Lower lobe of right lung (tissue), 2 donors: ENCODE measurements at regions not wholly inside any gene's neighbourhood (a gene's known extent, or its start where the extent isn't known, plus 50 kb on each side); places are given as distances from the start of the nearest gene placed in this dataset.

ENCODE experiments used
- ATAC-seq, 2 donors: fragments of 200-7000 bp; cut with Tn5 transposase; one replicate each; pipeline ENCODE4 v1.9.1; 2020 to 2022; ENCODE audit warnings: mild to moderate bottlenecking in 2 of 2, moderate library complexity in 2 of 2
- DNase-seq: peaks from one replicate; pipeline ENCODE4 v3.0.0-alpha.2; 2020
- H3K27ac ChIP-seq: fragments of 200-600 bp; one replicate; pipeline ENCODE4 v1.8.0; 2022
- H3K27me3 ChIP-seq: fragments of 200-600 bp; one replicate; pipeline ENCODE4 v1.8.0; 2022; ENCODE audit warnings: low read depth
- H3K36me3 ChIP-seq: fragments of 200-600 bp; one replicate; pipeline ENCODE4 v1.8.0; 2022; ENCODE audit warnings: mild to moderate bottlenecking
- H3K4me1 ChIP-seq: fragments of 200-600 bp; one replicate; pipeline ENCODE4 v1.8.0; 2022
- H3K4me3 ChIP-seq: fragments of 200-600 bp; one replicate; pipeline ENCODE4 v1.8.0; 2022; ENCODE audit warnings: mild to moderate bottlenecking
- H3K9me3 ChIP-seq: fragments of 200-600 bp; one replicate; pipeline ENCODE4 v1.8.0; 2022
- intact Hi-C: fragments of 100-400 bp; cut with DNase I; formaldehyde crosslinking; loops from one replicate; pipeline ENCODE4 v1.11.0; 2022
- TF ChIP-seq, protein P1 (sequence below): fragments of 200-600 bp; IDR thresholded peaks from one replicate; pipeline ENCODE4 v1.8.0; 2022; ENCODE audit warnings: antibody characterized with exemption, mild to moderate bottlenecking
- donor health status: DM: no; HTN: yes; CAD: no; lungs with severe emphysema.

DNA sequence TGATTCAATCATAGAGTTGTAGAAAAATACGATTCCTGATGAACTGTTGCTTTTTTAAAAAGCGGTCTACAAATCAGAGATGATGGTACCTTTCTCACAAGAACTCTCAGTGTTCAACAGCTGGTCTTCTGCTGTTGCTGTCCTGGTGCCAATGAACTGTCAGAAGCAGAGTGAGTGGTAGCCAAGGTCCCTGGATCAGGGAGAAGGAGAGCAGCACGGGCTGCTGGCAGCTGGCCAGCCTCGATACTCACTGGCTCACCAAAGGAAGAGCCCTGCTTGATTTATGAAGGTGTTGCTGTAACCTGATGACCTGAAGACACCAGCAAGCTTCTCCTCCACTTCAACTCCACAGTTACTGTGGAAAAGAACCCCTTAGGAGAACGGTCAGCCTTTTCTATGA is 300.8 kb upstream of the SOX11 start:
- no peak overlapping the region for H3K4me3 ChIP-seq
- no peaks in the 10 kb centered on the region for H3K36me3 ChIP-seq
- intact Hi-C loops: no loop called here
- no peaks in the 10 kb centered on the region for H3K4me1 ChIP-seq
- no peaks in the 10 kb centered on the region for H3K9me3 ChIP-seq
- DNase-seq: no peak
- H3K27ac ChIP-seq: no peak overlapping the region
- H3K27me3 ChIP-seq: no peaks in the 10 kb centered on the region
- TF ChIP-seq, protein P1, sequence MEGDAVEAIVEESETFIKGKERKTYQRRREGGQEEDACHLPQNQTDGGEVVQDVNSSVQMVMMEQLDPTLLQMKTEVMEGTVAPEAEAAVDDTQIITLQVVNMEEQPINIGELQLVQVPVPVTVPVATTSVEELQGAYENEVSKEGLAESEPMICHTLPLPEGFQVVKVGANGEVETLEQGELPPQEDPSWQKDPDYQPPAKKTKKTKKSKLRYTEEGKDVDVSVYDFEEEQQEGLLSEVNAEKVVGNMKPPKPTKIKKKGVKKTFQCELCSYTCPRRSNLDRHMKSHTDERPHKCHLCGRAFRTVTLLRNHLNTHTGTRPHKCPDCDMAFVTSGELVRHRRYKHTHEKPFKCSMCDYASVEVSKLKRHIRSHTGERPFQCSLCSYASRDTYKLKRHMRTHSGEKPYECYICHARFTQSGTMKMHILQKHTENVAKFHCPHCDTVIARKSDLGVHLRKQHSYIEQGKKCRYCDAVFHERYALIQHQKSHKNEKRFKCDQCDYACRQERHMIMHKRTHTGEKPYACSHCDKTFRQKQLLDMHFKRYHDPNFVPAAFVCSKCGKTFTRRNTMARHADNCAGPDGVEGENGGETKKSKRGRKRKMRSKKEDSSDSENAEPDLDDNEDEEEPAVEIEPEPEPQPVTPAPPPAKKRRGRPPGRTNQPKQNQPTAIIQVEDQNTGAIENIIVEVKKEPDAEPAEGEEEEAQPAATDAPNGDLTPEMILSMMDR: no peak
- no peak for ATAC-seq

DNA sequence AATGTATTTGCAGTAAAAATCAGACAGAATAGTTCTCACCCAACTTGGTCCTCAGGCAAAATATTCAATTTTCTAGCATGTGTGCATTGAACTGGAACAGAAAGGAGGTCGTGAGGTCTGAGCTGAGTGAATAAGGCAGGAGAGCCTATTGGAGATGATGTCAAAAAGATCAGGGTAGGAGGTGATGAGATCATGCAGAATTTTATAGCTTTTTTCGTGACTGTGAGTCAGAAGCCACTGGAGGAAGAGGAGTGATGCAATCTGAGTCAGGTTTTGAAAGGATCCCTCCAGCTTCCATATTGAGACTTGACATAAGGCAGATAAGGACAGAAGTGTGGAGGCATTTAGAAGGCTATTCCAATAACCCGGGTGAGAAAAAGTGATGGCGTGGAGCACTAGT is 299.5 kb upstream of the SOX11 start:
- no peak overlapping the region for H3K27ac ChIP-seq
- intact Hi-C loops: no loop called here
- TF ChIP-seq, protein P1: no peak
- no peaks in the 10 kb centered on the region for H3K4me1 ChIP-seq
- no peak overlapping the region for H3K4me3 ChIP-seq
- ATAC-seq (no peak), DNase-seq (no peak)
- no peaks in the 10 kb centered on the region for H3K9me3 ChIP-seq
- H3K36me3 ChIP-seq: no peaks in the 10 kb centered on the region
- H3K27me3 ChIP-seq: no peaks in the 10 kb centered on the region

DNA sequence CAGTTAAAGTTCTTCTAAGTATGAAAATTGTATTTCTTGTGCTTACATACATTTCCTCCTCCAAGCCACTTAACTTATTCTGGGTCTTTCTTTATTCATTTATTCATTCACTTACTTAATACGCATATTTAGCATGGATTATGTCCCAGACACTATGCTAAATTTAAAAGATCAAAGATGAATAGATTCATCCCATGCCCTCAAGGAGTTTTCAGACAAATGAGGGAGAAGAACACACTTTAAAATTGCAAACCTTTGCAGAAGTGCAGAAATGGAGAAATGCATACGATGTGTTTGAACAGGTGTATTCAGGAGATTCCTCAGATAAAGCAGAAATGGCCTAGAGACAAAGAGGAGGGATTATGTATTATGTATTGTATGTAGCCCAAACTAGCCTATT is 298.7 kb upstream of the SOX11 start:
- Histone ChIP-seq H3K9me3 (no peaks in the 10 kb centered on the region), H3K27me3 (no peaks in the 10 kb centered on the region), H3K4me1 (no peaks in the 10 kb centered on the region), H3K4me3 (no peak overlapping the region), H3K27ac (no peak overlapping the region), H3K36me3 (no peaks in the 10 kb centered on the region)
- ATAC-seq (no peak), DNase-seq (no peak)
- intact Hi-C loops: no loop called here
- TF ChIP-seq, protein P1: no peak

DNA sequence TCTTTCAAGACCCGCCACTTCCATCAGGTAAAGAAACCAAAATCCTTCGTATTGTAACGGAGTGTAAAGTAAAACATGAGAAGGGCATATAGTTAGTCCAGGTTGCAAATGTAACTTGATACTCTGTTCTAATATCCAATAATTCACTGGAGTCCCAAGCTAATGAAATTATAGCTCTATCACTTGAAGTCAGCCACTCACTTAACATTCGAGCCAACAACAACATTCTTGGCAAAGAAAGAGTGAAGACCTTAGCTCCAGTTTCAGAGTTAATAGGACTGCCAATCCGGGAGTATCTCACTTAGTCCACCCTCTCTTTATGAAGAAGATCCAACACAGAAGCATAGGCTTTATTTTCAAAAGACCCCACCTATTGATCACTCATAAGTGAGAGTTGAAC is 298.0 kb upstream of the SOX11 start:
- no peaks in the 10 kb centered on the region for H3K36me3 ChIP-seq
- no peak overlapping the region for H3K27ac ChIP-seq
- no peaks in the 10 kb centered on the region for H3K9me3 ChIP-seq
- ATAC-seq: no peak
- no peak for DNase-seq
- intact Hi-C loops: no loop called here
- no peak overlapping the region for H3K4me3 ChIP-seq
- TF ChIP-seq, protein P1: no peak
- H3K27me3 ChIP-seq: no peaks in the 10 kb centered on the region
- H3K4me1 ChIP-seq: no peaks in the 10 kb centered on the region

DNA sequence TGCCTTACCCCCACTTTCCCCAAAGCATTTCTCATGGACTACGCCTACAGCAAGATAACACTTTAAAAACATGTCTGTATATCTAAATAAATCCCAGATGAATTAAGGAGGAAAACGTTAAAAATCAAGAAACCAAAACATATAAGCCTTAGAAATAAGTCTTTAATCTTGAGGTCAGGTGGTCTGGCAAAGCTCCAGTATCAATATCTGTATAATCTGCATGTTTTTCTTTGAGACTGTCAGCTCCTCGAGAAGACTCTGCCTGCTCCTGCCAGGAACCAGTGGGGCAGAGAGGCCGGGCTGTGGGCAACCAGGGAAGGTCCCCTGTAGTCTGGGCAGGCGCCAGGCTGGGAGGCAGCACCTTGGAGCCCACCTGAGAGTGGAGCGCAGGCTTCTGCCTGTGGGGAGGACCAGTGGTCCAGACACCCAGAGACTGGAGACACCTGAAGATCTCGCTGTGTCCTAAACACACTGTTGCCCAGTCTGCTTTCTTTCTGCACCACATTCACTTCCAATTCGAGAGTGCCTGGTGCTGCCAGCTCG is 291.0 kb upstream of the SOX11 start:
- Histone ChIP-seq H3K4me1 (no peaks in the 10 kb centered on the region), H3K27me3 (no peaks in the 10 kb centered on the region), H3K27ac (no peak overlapping the region), H3K4me3 (no peak overlapping the region), H3K36me3 (no peaks in the 10 kb centered on the region), H3K9me3 (no peaks in the 10 kb centered on the region)
- intact Hi-C loops: no loop called here
- peak in 1 of 2 donors; percentile 23 for ATAC-seq
- DNase-seq: no peak
- TF ChIP-seq, protein P1: no peak

DNA sequence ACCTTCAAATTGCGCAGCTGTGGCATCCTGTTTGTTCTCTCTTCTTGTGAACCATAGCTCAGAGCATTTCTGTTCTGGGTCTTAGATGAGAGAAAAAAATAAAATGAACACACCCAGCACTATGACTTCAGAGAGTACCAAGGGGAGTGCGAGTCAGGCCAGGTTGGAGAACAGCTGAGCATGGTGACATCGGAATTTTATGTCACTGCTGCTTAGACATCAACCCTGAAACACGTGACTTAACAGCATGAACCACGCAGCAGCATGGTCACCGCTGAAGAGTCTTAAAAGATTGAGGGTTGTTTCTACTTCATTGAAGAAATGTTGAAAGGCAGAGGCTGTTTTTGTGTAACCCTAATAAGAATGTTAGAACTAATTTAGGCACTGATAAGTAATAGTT is 288.8 kb upstream of the SOX11 start:
- DNase-seq: no peak
- no peaks in the 10 kb centered on the region for H3K9me3 ChIP-seq
- H3K4me3 ChIP-seq: no peak overlapping the region
- ATAC-seq: no peak
- H3K36me3 ChIP-seq: no peaks in the 10 kb centered on the region
- H3K27me3 ChIP-seq: no peaks in the 10 kb centered on the region
- no peak overlapping the region for H3K27ac ChIP-seq
- TF ChIP-seq, protein P1: no peak
- intact Hi-C loops: no loop called here
- H3K4me1 ChIP-seq: no peaks in the 10 kb centered on the region
